Left lung (tissue), 4 donors: ENCODE measurements at regions not wholly inside any gene's neighbourhood (a gene's known extent, or its start where the extent isn't known, plus 50 kb on each side); places are given as distances from the start of the nearest gene placed in this dataset.
A peak's percentile ranks its signal among the peaks of the same experiment; 100 is the strongest.

Source experiments
- ATAC-seq: fragments of 200-7000 bp; cut with Tn5 transposase; one replicate; pipeline ENCODE4 v1.9.1; 2020; ENCODE audit warnings: moderate library complexity
- DNase-seq, 4 donors: peaks; one replicate each; pipeline ENCODE4 v3.0.0-alpha.2; 2013 to 2020
- H3K27ac ChIP-seq, 2 donors: fragments of 200-600 bp; sonication (generic) in 1 of 2; one replicate each; pipeline versions ENCODE4 v1.5.0 to v1.8.0; 2020 to 2021
- H3K27me3 ChIP-seq, 2 donors: fragments of 200-600 bp; sonication (generic) in 1 of 2; one replicate each; pipeline versions ENCODE4 v1.5.0 to v1.8.0; 2020 to 2021
- H3K36me3 ChIP-seq, 2 donors: fragments of 200-600 bp; sonication (generic) in 1 of 2; one replicate each; pipeline versions ENCODE4 v1.5.0 to v1.8.0; 2020 to 2021
- H3K4me1 ChIP-seq, 2 donors: fragments of 200-600 bp; one replicate each; pipeline ENCODE4 v1.8.0; 2021
- H3K4me3 ChIP-seq, 2 donors: fragments of 200-600 bp; sonication (generic) in 1 of 2; one replicate each; pipeline versions ENCODE4 v1.5.0 to v1.8.0; 2020 to 2021; ENCODE audit warnings: mild to moderate bottlenecking in 1 of 2
- H3K9me3 ChIP-seq, 2 donors: fragments of 200-600 bp; sonication (generic) in 1 of 2; one replicate each; pipeline versions ENCODE4 v1.5.0 to v1.8.0; 2020 to 2021
- intact Hi-C, 2 donors: fragments of 100-400 bp; cut with DNase I; formaldehyde crosslinking; loops; one replicate each; pipeline versions ENCODE4 v1.11.2 to v1.14.2; 2022
- TF ChIP-seq, protein P1 (sequence below), 2 donors: fragments of 200-600 bp; sonication (generic) in 1 of 2; IDR thresholded peaks; one replicate each; pipeline versions ENCODE4 v1.5.0 to v1.8.0; 2021; ENCODE audit warnings: antibody characterized with exemption in 2 of 2
- donor health status: DM: no; HTN: yes; CAD: no.
- donor health status: DM: no; HTN: no; CAD: no.

DNA sequence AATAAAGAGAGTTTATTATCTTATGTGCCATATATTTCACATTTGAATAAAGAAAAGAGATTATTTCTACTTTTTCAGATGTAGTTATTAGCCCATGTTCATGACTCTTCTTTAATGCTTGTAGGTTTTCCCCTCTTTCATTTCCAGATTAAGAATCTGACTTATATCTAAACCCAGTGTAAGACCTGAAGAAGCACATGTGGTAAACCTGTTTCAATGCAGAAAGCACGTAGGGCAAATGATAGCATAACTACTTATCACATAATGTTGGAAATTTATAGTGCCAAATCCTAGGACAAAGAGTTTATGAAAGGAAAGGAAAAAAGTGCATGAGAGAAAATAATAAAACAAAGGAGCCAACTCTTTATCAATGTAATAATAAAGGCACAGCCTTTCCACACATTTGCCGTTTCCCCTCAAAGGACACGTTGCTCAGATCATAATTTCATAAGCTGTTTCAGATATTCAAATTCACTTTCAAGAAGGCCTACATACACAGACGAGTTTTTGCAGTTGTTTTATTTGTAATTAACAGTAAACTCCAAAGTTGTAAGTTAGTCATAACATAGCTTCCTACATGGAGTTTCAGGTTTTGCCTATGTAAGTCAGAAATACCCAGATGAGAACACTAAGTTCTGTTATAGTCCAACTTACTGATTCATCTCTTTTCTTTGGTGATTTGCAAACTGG lies 88.8 kb upstream of the MDFIC start:
- Histone ChIP-seq H3K4me1 (no peaks in the 10 kb centered on the region), H3K27ac (no peak overlapping the region), H3K9me3 (no peaks in the 10 kb centered on the region), H3K4me3 (no peak overlapping the region), H3K36me3 (no peaks in the 10 kb centered on the region), H3K27me3 (no peaks in the 10 kb centered on the region)
- TF ChIP-seq, protein P1, sequence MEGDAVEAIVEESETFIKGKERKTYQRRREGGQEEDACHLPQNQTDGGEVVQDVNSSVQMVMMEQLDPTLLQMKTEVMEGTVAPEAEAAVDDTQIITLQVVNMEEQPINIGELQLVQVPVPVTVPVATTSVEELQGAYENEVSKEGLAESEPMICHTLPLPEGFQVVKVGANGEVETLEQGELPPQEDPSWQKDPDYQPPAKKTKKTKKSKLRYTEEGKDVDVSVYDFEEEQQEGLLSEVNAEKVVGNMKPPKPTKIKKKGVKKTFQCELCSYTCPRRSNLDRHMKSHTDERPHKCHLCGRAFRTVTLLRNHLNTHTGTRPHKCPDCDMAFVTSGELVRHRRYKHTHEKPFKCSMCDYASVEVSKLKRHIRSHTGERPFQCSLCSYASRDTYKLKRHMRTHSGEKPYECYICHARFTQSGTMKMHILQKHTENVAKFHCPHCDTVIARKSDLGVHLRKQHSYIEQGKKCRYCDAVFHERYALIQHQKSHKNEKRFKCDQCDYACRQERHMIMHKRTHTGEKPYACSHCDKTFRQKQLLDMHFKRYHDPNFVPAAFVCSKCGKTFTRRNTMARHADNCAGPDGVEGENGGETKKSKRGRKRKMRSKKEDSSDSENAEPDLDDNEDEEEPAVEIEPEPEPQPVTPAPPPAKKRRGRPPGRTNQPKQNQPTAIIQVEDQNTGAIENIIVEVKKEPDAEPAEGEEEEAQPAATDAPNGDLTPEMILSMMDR (IDR thresholded peaks at IDR 0.05), result no peak
- DNase-seq (no peak), ATAC-seq (no peak)
- intact Hi-C loops, result no loop called here

DNA sequence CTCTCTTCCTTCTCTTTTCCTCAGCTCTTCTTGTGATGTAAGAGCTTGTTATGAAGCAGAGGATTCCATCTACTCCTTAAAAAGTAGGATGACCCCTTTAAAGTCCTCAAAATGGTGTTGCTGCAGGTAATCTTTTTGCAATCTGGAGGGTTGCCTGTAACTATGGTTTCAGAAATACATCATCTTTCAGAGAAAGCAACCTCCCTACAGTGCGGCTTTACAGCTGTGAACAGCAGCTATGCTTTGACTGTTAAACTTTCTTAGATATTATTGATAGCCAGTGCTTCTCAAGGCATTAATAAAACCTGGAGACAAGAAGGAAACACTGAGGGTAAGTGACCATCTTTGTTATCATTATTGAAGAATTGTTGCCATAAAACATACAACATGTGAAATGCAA lies 86.6 kb upstream of the MDFIC start:
- intact Hi-C loops, result no loop called here
- H3K4me1 ChIP-seq, result no peaks in the 10 kb centered on the region
- no peaks in the 10 kb centered on the region for H3K9me3 ChIP-seq
- H3K36me3 ChIP-seq, result no peaks in the 10 kb centered on the region
- no peak overlapping the region for H3K27ac ChIP-seq
- no peak overlapping the region for H3K4me3 ChIP-seq
- no peak for DNase-seq
- TF ChIP-seq, protein P1 (IDR thresholded peaks at IDR 0.05), result no peak
- ATAC-seq, result no peak
- no peaks in the 10 kb centered on the region for H3K27me3 ChIP-seq

DNA sequence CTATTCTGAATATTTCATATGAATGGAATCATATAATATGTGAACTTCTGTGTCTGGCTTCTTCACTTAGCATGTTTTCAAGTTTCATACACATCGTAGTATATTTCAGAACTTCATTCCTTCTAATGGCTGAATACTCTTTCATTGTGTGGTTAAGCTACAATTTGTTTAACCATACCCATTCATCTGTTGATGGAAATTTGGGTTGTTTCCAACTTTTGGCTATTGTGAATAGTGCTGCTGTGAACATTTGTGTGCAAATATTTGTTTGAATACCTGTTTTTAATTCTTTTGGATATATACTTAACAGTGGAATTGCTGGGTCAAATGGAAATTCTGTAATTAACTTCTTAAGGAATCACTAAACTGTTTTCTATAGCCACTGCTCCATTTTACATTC lies 86.0 kb upstream of the MDFIC start:
- TF ChIP-seq, protein P1 (IDR thresholded peaks at IDR 0.05), result no peak
- intact Hi-C loops, result no loop called here
- no peak overlapping the region for H3K4me3 ChIP-seq
- no peak overlapping the region for H3K27ac ChIP-seq
- no peaks in the 10 kb centered on the region for H3K9me3 ChIP-seq
- no peak for ATAC-seq
- peak in 1 of 4 donors; percentile 36 for DNase-seq
- H3K27me3 ChIP-seq, result no peaks in the 10 kb centered on the region
- no peaks in the 10 kb centered on the region for H3K4me1 ChIP-seq
- no peaks in the 10 kb centered on the region for H3K36me3 ChIP-seq

DNA sequence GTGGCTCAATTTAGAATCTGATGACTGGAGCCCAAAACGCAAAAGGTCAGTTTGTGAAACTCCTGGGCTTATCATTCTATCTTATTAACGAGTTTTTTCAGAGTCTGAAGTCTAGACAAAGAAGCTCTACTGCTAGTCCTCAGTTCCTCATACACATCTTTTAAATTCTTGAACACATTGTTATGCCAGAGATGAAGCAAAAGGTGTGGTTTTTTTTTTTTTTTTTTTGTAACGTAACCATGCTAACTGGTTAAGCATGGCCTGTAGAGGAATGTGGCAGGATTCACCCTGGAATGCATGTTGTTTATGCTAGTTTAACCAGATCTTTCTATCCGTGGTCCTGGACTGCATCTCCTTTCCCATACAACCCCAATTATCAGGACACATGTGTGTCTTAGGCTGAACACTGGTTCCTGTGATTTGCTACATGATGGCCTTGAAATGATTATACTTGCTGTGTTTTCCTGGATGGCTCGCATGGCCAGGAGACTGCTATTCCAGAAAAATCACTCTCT lies 79.3 kb upstream of the MDFIC start:
- no peaks in the 10 kb centered on the region for H3K4me1 ChIP-seq
- DNase-seq (no peak), ATAC-seq (no peak)
- H3K27ac ChIP-seq, result no peak overlapping the region
- TF ChIP-seq, protein P1 (IDR thresholded peaks at IDR 0.05), result no peak
- no peak overlapping the region for H3K4me3 ChIP-seq
- intact Hi-C loops, result no loop called here
- no peaks in the 10 kb centered on the region for H3K36me3 ChIP-seq
- no peaks in the 10 kb centered on the region for H3K27me3 ChIP-seq
- H3K9me3 ChIP-seq, result no peaks in the 10 kb centered on the region

DNA sequence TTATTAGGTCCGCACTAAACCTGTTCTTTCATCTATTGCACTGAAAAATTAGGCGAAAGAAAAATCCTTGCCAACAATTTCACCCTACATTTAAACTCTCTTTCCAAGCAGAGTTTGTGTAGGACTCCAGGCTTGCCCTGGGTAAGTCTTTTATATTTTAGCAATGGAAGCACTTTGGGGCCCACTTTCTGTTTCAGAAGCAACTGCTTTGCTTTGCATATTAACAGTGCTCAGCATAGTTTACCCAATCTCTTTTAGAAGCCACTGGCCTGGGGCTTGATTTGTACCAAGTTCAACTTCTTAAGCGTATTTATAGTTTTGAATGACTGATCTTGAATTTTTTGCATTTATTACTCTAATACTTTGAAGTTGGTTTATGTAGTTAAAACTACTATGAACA lies 78.8 kb upstream of the MDFIC start:
- ATAC-seq, result no peak
- TF ChIP-seq, protein P1 (IDR thresholded peaks at IDR 0.05), result no peak
- no peaks in the 10 kb centered on the region for H3K4me1 ChIP-seq
- H3K36me3 ChIP-seq, result no peaks in the 10 kb centered on the region
- no peaks in the 10 kb centered on the region for H3K27me3 ChIP-seq
- H3K4me3 ChIP-seq, result no peak overlapping the region
- H3K27ac ChIP-seq, result no peak overlapping the region
- no peak for DNase-seq
- intact Hi-C loops, result no loop called here
- H3K9me3 ChIP-seq, result no peaks in the 10 kb centered on the region
